ENCODE measurements at regions not wholly inside any gene's neighbourhood (a gene's known extent, or its start where the extent isn't known, plus 50 kb on each side); places are given as distances from the start of the nearest gene placed in this dataset.

DNA sequence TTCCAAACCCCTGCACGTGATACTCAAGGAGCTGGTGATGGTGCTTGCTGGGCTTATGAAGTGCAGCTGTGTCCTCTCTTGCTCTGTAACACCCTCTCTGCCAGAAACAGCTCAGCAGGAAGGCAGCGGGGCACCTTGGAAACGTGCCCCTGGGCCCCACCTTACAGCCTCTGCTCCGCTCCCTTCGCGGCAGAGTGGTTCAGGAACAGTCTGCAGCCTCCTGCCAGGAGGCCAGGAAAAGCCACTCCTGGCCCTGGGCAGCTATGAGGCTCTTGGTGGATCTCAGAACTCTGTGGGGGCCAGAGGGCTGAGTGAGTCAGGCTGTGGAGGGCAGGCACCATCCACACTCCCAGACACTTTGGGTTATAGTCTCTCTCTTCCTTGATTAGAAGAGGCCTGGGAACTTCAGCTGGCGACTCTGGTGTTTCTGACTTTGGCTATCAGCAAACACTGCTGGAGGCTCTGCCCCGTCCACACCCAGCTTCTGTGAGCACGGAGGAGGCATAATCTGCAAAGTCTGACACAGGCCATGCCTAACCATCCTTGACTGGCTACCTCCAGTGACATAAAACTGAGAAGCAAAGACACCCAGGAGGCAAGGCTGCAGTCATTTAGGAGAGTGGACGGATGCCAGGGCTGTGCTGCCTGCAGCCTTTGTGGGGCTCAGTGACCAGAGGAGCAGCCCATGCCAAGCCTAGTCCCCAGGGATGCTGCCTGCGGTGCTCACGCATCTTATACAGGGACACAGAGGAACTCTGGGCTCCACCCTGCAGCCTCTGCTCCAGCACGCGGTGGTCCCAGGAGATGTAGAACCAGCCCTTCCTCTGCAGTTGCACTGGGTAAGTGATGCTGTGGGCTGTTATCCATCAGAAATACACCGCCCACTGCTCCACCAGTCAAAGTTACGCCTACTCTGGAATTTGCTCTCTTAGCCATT, 65.3 kb downstream of the METRNL start:
- DNase-seq (ENCODE audit: low spot score) (no peak), ATAC-seq (no peak)
- H3K27ac Mint-ChIP-seq: peak overlapping the region in 1 of 2 donors; percentile 29
- H3K36me3 Mint-ChIP-seq: peaks cover 7% of the 10 kb centered on the region
- no peaks in the 10 kb centered on the region for H3K9me3 Mint-ChIP-seq
- H3K27me3 Mint-ChIP-seq: peaks cover 0 to 7% of the 10 kb centered on the region in 2 donors
- H3K4me3 Mint-ChIP-seq: no peak overlapping the region
- peaks cover 7 to 18% of the 10 kb centered on the region in 2 donors for H3K4me1 Mint-ChIP-seq (ENCODE audit: low read depth in 2 of 2)

DNA sequence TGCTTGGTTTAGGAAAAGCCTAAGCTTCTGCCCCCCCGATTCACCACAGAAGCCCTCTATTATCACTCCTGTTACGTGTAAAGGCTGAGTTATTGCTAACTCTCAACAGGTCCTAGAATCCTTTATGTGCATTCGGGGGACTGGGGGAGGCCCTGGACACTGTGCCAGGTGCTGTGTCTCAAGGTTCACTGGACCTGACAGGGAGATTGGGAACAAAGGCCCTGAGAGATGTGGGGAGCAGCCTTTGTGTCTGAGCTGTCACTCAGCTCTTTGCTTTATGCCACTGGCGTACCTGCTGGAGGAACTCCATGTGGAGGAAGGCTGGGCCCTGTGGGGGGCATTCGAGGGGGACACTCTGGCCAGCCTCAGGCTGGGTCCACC, 65.9 kb downstream of the METRNL start:
- DNase-seq (ENCODE audit: low spot score): peak; percentile 41

DNA sequence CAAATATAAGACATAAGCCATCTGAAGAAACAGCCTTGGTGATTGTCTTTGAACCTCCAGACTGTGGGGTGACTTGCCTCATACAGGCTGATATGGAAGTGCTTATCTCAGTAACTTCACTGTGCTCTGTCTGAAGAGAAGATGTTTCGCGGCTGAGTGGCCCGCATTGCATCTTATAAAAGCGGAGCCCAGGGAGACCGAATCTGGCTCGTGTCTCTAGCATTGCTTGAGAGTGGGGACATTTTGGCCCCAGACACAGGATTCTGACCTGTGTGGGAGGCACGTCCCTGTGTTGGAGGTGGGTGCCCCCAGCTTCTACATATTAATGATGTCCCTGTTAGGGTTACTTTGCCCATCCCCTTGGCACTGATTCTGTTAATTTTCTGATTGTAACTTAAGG, 66.4 kb downstream of the METRNL start:
- no peaks in the 10 kb centered on the region for H3K9me3 Mint-ChIP-seq
- peaks cover 7% of the 10 kb centered on the region for H3K36me3 Mint-ChIP-seq
- DNase-seq (ENCODE audit: low spot score) (no peak), ATAC-seq (no peak)
- H3K27me3 Mint-ChIP-seq: peaks cover 0 to 4% of the 10 kb centered on the region in 2 donors
- H3K4me1 Mint-ChIP-seq (ENCODE audit: low read depth in 2 of 2): peaks cover 7 to 18% of the 10 kb centered on the region in 2 donors
- H3K27ac Mint-ChIP-seq: peak overlapping the region in 1 of 2 donors; percentile 15
- H3K4me3 Mint-ChIP-seq: no peak overlapping the region

More for the DNA sequence above, 65.9 kb downstream of the METRNL start:
- Mint-ChIP-seq H3K9me3 (no peaks in the 10 kb centered on the region), H3K27me3 (peaks cover 0 to 5% of the 10 kb centered on the region in 2 donors), H3K27ac (no peak overlapping the region), H3K4me3 (no peak overlapping the region), H3K36me3 (peaks cover 7% of the 10 kb centered on the region), H3K4me1 (ENCODE audit: low read depth in 2 of 2) (peaks cover 7 to 18% of the 10 kb centered on the region in 2 donors)
- no peak for ATAC-seq

DNA sequence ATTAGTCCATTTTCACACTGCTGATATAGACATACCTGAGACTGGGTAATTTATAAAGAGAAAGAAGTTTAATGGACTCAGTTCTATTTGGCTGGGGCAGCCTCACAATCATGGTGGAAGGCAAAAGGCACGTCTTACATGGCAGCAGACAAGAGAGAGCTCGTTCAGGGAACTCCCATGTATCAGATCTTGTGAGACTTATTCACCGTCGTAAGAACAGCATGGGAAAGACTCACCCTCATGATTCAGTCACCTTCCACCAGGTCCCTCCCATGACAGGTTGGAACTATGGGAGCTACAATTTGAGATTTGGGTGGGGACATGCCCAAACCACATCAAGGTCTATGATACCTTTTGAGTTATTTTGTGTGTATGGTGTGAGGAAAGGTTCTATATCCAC, 66.9 kb downstream of the METRNL start:
- Mint-ChIP-seq H3K27me3 (peaks cover 0 to 4% of the 10 kb centered on the region in 2 donors), H3K4me3 (no peak overlapping the region), H3K9me3 (no peaks in the 10 kb centered on the region), H3K36me3 (peaks cover 7% of the 10 kb centered on the region), H3K4me1 (ENCODE audit: low read depth in 2 of 2) (peaks cover 7 to 18% of the 10 kb centered on the region in 2 donors), H3K27ac (peak overlapping the region in 1 of 2 donors; percentile 15)
- peak; percentile 8 for DNase-seq (ENCODE audit: low spot score)
- ATAC-seq: no peak

DNA sequence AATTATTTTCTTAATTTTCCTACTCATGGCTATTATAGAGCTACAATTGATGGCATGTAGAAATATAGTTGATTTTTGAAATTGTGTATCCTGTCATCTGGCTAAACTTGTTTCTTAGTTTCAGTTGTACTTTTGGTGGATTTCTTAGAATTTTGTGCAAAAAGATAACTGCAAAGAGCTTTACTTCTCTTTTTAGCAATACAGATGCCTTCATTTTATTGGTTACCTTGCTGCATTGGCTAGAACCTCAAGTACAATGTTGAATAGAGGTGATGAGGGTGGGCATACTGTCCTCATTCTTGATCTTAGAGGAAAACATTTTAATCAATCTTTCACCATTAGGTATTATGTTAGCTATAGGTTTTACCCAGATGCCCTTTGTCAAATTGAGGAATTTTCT, 67.9 kb downstream of the METRNL start:
- ATAC-seq: peak in 1 of 2 donors; percentile 74
- peak overlapping the region; percentile 47 for H3K4me3 Mint-ChIP-seq
- H3K9me3 Mint-ChIP-seq: no peaks in the 10 kb centered on the region
- H3K27ac Mint-ChIP-seq: peak overlapping the region; percentile 43 to 49
- peaks cover 0 to 4% of the 10 kb centered on the region in 2 donors for H3K27me3 Mint-ChIP-seq
- DNase-seq (ENCODE audit: low spot score): no peak
- H3K4me1 Mint-ChIP-seq (ENCODE audit: low read depth in 2 of 2): peaks cover 7 to 18% of the 10 kb centered on the region in 2 donors
- peaks cover 1% of the 10 kb centered on the region for H3K36me3 Mint-ChIP-seq

DNA sequence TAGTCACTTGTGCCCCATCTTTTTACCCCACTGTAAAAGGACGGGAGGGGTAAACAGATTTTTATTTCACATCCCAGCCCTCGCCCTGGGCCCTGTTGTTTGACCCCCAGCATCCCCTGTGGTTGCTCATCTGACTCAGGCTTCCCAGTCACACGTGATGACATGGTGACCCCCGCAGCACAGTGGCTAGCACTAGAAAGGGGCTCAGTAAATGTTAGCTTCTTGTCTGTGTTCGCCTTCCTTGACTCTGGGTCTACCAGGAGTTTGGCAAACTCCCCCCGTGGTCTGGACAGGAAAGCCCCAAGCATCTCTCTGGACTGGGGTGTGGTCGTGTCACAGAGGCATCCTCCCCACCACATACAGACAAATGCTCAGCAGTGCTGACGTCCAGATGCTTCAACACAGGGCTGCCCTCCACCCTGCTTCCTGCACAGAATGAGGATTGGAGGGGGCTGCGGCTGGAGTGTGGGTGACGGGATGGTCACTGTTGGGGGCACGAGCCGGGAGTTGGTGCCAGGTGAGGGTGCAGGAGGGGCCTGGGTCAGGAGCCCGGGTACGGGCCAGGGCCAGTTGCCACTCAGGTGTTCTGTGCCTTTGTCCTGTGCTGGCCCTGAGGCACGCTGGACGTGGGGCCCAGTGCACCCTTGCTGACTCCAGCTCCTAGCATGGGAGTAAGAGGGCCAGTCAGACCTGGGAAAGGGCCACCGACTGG, 69.1 kb downstream of the METRNL start:
- ATAC-seq: no peak
- H3K36me3 Mint-ChIP-seq: no peaks in the 10 kb centered on the region

DNA sequence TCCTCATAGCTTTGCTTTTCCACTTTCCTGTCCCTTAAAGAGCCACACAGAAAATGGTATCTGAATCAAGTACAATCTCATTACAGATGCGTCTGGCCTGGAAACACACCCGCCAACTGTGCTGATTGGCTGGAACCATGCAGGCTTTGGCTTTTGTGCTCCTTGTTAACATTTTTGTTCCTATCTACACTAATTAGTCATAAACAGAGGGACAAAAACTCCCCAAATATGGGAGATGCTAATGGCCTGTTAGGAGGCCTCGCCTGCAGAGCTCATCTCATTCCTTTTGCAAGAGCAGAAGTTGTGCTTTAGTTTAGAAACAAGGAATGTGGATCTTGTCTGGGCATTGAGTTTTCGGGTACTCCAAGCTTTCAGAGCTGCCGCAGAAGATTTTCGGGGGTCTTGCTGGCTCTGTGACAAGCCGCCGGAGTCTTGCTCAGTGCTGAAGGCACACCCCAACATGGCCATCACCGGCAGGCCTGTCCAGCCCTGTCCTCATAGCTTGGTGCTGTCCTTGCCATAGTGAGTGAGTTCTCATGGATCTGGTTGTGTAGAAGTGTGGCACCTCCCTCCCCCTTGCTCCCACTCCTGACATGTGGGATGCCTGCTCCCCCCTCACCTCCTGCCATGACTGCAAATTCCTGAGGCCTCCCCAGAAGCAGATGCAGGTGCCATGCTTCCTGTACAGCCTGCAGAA, 69.8 kb downstream of the METRNL start:
- ATAC-seq: no peak
- Mint-ChIP-seq H3K9me3 (no peaks in the 10 kb centered on the region), H3K27me3 (peaks cover 0 to 4% of the 10 kb centered on the region in 2 donors), H3K27ac (peak overlapping the region in 1 of 2 donors; percentile 23), H3K4me3 (no peak overlapping the region), H3K4me1 (ENCODE audit: low read depth in 2 of 2) (peaks cover 7 to 18% of the 10 kb centered on the region in 2 donors), H3K36me3 (no peaks in the 10 kb centered on the region)
- DNase-seq (ENCODE audit: low spot score): no peak

More for the DNA sequence above, 69.1 kb downstream of the METRNL start:
- Mint-ChIP-seq H3K9me3 (no peaks in the 10 kb centered on the region), H3K27me3 (peaks cover 0 to 4% of the 10 kb centered on the region in 2 donors), H3K27ac (peak overlapping the region; percentile 43 to 49), H3K4me1 (ENCODE audit: low read depth in 2 of 2) (peaks cover 7 to 18% of the 10 kb centered on the region in 2 donors), H3K4me3 (peak overlapping the region; percentile 64)
- DNase-seq (ENCODE audit: low spot score): no peak

DNA sequence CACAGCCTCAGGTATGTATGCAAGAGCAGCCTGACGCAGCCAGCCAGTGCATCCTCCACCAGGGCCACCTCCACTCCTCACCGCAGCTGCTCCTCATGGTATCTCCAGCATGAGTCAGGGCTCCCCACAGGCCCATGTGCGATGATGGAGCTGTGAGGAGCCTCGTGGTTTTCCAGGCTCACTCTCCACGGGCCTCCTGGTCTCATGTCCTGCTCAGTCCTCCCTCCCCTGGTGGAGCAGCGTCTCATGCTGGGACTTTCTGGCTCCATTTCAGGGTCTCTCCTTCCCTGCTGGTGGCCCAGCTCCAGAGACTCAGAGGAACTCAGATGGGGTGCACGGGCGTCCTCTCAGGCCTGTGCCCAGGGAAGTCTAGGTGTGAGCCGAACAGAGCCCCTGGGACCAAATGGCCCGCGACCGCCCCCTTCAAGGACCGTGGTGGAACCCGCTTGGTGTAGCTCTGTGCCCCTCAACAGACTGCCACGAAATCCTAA, 70.4 kb downstream of the METRNL start:
- no peak for ATAC-seq

DNA sequence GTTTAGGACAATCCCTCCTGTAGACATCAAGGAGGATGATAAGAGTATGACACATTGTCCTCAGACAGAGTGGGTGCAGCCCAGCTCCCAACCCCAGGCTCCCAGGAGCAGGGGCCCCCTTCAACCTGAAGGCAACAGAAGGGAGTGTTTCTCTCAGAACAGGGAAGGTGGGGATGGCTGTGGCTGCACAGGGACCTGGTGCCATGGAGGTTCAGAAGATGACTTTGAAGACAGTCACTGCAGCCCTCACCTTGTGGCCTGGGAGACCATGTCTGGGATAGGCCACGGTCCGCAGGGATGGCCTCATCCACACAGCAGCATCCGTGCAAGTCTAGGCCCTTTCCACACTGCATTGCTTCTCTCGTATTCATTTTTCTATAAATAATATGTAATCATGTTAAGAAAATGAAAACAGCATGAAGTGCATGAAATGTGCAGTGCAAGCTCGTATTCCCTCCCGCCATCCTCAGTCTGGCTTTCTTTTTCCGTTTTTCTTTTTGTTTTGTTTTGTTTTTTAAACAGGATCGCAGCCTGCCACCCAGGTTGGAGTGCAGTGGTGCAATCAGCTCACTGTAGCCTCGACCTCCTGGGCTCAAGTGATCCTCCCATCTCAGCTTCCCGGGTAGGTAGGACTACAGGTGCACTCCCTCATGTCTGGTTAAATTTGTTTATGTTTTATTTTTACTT, 71.1 kb downstream of the METRNL start:
- Mint-ChIP-seq H3K4me3 (no peak overlapping the region), H3K36me3 (no peaks in the 10 kb centered on the region), H3K9me3 (no peaks in the 10 kb centered on the region), H3K27me3 (peaks cover 2% of the 10 kb centered on the region in 2 donors), H3K27ac (no peak overlapping the region), H3K4me1 (ENCODE audit: low read depth in 2 of 2) (peaks cover 9 to 21% of the 10 kb centered on the region in 2 donors)
- ATAC-seq (no peak), DNase-seq (ENCODE audit: low spot score) (no peak)

More for the DNA sequence above, 70.4 kb downstream of the METRNL start:
- Mint-ChIP-seq H3K27me3 (peaks cover 0 to 4% of the 10 kb centered on the region in 2 donors), H3K36me3 (no peaks in the 10 kb centered on the region), H3K4me3 (no peak overlapping the region), H3K9me3 (no peaks in the 10 kb centered on the region), H3K4me1 (ENCODE audit: low read depth in 2 of 2) (peaks cover 7 to 18% of the 10 kb centered on the region in 2 donors), H3K27ac (peak overlapping the region in 1 of 2 donors; percentile 23)
- DNase-seq (ENCODE audit: low spot score): no peak

DNA sequence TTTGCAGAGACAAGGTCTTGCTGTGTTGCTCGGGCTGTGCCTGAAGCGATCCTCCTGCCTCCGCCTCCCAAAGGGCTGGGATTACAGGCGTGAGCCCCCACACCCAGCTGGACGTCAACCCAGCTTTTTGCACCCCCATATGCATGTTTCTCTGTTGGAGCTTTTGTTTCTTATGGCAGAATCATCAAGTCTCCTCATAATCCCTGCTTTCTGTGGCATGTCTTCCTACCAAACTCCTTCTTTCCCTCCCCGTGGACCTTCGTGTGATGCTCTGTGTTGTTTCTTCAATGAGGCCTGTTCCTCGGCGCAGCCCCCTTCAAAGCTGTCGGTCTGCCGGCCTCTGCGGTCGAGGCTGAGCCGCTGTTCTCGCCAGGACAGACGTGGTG, 71.6 kb downstream of the METRNL start:
- peaks cover 5% of the 10 kb centered on the region in 2 donors for H3K27me3 Mint-ChIP-seq
- no peak overlapping the region for H3K27ac Mint-ChIP-seq
- DNase-seq (ENCODE audit: low spot score): no peak
- no peak for ATAC-seq
- no peaks in the 10 kb centered on the region for H3K9me3 Mint-ChIP-seq
- peaks cover 15 to 24% of the 10 kb centered on the region in 2 donors for H3K4me1 Mint-ChIP-seq (ENCODE audit: low read depth in 2 of 2)
- no peaks in the 10 kb centered on the region for H3K36me3 Mint-ChIP-seq
- no peak overlapping the region for H3K4me3 Mint-ChIP-seq

DNA sequence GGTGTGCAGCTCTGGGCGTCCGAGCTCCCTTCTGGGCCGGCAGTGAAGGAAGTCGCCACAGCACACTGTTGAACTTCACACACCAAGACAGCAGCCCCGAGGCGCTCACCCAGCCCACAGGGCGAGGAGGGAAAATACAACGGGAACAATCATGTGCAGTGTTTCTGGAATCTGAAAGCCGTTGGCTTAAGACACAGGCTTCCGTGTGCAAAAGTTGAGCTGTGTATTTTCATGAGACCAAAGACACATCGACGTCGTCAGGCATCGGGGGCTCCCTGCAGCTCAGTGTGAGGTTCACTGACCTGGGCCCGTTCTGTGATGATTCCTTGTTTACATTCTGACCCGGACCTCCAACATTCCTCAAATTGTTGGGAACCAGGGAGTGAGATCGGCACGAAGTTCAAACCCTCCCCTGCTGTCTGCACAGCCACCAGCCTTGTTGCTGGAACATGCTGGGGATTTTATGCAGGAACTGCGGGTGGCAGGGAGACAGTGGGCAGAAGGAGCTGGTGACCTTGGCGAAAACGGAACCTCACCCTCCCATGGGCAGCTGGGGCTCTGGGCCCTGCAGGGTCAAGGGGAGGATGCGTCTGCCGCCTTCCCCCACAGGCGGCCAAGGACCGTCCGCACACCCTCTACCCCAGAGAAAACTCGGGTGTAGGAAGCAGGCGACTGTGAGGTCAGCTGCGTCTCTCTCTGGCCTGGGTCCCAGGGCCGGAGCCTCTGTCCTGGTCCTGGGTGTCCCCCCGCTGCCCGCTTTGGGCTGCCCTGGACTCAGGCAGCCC, 72.2 kb downstream of the METRNL start:
- Mint-ChIP-seq H3K4me3 (no peak overlapping the region), H3K4me1 (ENCODE audit: low read depth in 2 of 2) (peaks cover 16 to 24% of the 10 kb centered on the region in 2 donors), H3K36me3 (no peaks in the 10 kb centered on the region), H3K27me3 (peaks cover 5 to 6% of the 10 kb centered on the region in 2 donors), H3K27ac (no peak overlapping the region), H3K9me3 (no peaks in the 10 kb centered on the region)
- DNase-seq (ENCODE audit: low spot score) (no peak), ATAC-seq (no peak)

DNA sequence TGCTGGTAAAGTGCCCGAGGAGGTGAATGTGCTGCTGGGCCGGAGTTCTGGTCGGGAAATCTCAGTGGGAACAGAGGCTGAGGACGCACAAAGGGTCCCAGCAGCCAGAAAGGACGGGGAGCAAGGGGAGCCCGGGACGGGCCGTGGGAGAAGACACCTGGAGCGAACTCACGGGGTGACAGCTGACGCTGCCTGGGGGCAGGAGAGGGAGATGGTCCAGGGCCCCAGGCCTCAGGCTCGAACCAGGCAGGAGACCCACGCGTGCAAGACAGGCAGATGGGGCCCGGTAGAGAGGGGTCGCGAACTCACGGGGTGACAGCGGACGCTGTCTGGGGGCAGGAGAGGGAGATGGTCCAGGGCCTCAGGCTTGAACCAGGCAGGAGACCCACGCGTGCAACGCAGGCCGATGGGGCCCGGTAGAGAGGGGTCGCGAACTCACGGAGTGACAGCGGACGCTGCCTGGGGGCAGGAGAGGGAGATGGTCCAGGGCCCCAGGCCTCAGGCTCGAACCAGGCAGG, 72.9 kb downstream of the METRNL start:
- Mint-ChIP-seq H3K4me3 (no peak overlapping the region), H3K4me1 (ENCODE audit: low read depth in 2 of 2) (peaks cover 14 to 17% of the 10 kb centered on the region in 2 donors), H3K9me3 (no peaks in the 10 kb centered on the region), H3K36me3 (no peaks in the 10 kb centered on the region), H3K27ac (no peak overlapping the region), H3K27me3 (peaks cover 5 to 6% of the 10 kb centered on the region in 2 donors)
- no peak for DNase-seq (ENCODE audit: low spot score)
- no peak for ATAC-seq

Measured in natural killer cell treated with Interleukin-12 subunit alpha and Interleukin-12 subunit beta and Interleukin-15 and Interleukin-18, amount 100 ng/mL, for 72 hours (primary cell).